Activated naive CD4-positive, alpha-beta T cell treated with anti-CD3 and anti-CD28 coated beads, Interleukin-2, amount 50 U/mL, for 72 hours (primary cell): ENCODE measurements at regions not wholly inside any gene's neighbourhood (a gene's known extent, or its start where the extent isn't known, plus 50 kb on each side); places are given as distances from the start of the nearest gene placed in this dataset.
"Not testable (repeated sequence)": the region's sequence is repeated elsewhere in the genome, so short reads cannot be mapped to it uniquely, and the experiment has no call there.

ENCODE experiments used
- ATAC-seq, 2 donors: fragments of 150-1000 bp; cut with Tn5 transposase; 2 replicates each; pipeline ENCODE4 v1.10.0; 2021; ENCODE audit warnings: mild to moderate bottlenecking in 2 of 2, moderate library complexity in 2 of 2
- DNase-seq, 2 donors: peaks; one replicate each; pipeline ENCODE4 v3.0.0; 2021 to 2022; ENCODE audit warnings: low spot score in 2 of 2
- H3K27ac Mint-ChIP-seq, 2 donors: one replicate each; pipeline ENCODE4 v1.8.0; 2022; ENCODE audit warnings: mild to moderate bottlenecking in 2 of 2, mixed read lengths in 2 of 2
- H3K36me3 Mint-ChIP-seq, 2 donors: one replicate each; pipeline ENCODE4 v1.8.0; 2022; ENCODE audit warnings: mixed read lengths in 2 of 2
- H3K9me3 Mint-ChIP-seq, 2 donors: one replicate each; pipeline ENCODE4 v1.8.0; 2022; ENCODE audit warnings: mixed read lengths in 2 of 2

DNA sequence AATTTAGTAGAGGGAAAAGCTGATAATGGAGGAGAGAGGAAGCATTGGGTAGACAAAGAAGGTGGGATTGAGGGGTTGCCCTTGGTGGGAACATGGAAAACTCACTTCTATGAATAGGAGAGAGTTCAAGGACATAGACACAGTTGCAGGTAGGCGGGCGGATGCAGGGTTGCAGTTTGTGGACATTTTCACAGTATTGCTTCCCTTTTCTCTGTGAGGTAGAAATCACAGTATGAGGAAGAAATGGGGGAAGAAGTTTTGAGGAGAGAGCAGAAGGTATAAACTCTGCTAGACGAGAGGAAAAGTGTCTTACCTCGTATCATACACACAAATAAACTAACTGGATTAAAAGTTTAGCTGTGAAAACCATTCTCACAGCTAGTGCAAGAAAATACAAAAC is 200.7 kb upstream of the ECI2 start:
- no peak for DNase-seq
- no peak for ATAC-seq
- no peak overlapping the region for H3K27ac Mint-ChIP-seq
- no peaks in the 10 kb centered on the region for H3K36me3 Mint-ChIP-seq
- H3K9me3 Mint-ChIP-seq = no peaks in the 10 kb centered on the region

DNA sequence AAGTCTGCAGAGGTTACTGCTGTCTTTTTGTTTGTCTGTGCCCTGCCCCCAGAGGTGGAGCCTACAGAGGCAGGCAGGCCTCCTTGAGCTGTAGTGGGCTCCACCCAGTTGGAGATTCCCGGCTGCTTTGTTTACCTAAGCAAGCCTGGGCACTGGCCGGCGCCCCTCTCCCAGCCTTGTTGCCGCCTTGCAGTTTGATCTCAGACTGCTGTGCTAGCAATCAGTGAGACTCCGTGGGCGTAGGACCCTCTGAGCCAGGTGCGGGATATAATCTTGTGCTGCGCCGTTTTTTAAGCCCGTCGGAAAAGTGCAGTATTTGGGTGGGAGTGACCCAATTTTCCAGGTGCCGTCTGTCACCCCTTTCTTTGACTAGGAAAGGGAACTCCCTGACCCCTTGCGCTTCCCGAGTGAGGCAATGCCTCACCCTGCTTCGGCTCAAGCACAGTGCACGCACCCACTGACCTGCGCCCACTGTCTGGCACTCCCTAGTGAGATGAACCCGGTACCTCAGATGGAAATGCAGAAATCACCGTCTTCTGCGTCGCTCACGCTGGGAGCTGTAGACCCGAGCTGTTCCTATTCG is 198.9 kb upstream of the ECI2 start:
- not testable (repeated sequence) for H3K9me3 Mint-ChIP-seq, H3K27ac Mint-ChIP-seq, ATAC-seq, DNase-seq, H3K36me3 Mint-ChIP-seq

DNA sequence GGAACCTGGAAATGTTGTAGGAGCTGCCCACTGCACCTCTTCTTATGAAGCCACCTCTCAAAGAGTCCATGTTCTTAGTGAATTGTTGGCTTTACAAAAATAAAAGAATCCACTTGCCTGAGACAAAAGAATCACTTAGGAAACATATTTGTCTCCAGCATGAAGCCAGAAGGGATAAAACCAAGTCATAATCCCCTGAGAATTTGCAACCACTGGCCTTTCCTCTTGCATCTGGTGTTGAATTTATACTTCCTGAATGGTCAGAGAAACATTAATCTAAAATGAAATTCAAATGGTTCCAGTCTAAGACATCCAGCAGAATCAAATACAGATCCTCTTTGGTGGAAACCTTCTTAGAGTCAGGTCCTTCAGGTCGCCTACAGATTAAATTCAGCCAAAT is 192.5 kb upstream of the ECI2 start:
- Mint-ChIP-seq H3K9me3 (no peaks in the 10 kb centered on the region), H3K36me3 (no peaks in the 10 kb centered on the region), H3K27ac (no peak overlapping the region)
- DNase-seq = no peak
- no peak for ATAC-seq

DNA sequence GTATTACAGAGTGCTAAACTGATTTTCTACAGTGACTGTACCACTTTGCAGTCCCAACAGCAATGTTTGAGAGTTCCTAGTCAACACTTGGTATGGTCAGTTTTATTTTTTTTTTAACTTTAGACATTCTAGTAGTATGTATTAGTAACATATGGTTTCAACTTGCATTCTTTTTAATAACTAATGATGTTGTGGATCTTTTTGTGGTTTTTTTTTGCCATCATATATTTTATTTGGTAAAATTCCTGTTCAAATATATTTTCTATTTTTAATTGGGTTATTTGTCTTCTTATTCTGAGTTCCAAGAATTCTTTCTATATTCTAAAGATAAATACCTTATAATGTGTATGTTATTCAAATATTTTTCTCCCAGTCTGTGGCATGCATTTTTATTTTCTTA is 189.4 kb upstream of the ECI2 start:
- ATAC-seq (no peak), DNase-seq (no peak)
- Mint-ChIP-seq H3K27ac (no peak overlapping the region), H3K9me3 (no peaks in the 10 kb centered on the region), H3K36me3 (no peaks in the 10 kb centered on the region)

DNA sequence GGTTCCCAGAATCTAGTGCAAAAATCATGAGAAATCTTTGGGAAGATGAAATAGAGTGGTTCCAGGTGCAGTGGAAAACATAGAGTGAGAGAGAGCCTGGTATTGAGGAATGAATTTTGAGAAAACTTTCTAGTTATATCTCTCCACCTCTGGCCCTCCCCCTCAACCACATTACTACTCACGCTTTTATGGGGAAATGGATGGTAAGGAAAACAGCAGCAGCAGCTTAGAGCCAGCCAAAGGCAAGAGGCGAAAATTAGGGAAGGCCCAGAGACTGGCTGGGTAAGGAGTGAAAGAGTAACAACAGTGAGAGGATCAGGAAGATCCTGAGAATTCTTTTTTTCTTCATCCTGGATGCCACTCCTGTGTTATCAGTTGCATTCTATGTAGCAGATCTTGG is 187.9 kb upstream of the ECI2 start:
- no peak for ATAC-seq
- no peak overlapping the region for H3K27ac Mint-ChIP-seq
- H3K9me3 Mint-ChIP-seq = no peaks in the 10 kb centered on the region
- DNase-seq = no peak
- H3K36me3 Mint-ChIP-seq = no peaks in the 10 kb centered on the region

DNA sequence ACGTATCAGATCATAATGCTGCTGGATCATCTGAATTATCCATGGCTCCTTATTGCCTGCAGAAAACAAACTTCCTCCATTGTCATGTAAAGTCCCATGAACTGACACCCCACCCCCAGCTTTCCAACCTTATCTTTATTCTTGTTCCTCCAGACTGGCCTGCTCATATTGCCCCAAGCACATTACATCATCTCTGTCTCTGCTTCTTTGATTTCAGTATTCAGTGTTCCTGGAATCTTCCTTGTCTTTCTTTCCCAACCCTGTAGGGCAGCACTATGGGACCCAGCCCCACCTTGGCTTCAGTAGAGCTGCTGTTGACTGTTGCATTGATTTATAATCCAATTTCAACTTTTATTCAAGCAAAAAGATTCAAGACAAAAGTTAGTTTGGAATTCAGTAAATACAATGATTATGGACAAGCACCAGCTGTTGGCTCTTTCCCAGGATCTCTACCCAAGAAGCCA is 187.5 kb upstream of the ECI2 start:
- ATAC-seq (no peak), DNase-seq (no peak)
- no peaks in the 10 kb centered on the region for H3K9me3 Mint-ChIP-seq
- no peak overlapping the region for H3K27ac Mint-ChIP-seq
- H3K36me3 Mint-ChIP-seq = no peaks in the 10 kb centered on the region

DNA sequence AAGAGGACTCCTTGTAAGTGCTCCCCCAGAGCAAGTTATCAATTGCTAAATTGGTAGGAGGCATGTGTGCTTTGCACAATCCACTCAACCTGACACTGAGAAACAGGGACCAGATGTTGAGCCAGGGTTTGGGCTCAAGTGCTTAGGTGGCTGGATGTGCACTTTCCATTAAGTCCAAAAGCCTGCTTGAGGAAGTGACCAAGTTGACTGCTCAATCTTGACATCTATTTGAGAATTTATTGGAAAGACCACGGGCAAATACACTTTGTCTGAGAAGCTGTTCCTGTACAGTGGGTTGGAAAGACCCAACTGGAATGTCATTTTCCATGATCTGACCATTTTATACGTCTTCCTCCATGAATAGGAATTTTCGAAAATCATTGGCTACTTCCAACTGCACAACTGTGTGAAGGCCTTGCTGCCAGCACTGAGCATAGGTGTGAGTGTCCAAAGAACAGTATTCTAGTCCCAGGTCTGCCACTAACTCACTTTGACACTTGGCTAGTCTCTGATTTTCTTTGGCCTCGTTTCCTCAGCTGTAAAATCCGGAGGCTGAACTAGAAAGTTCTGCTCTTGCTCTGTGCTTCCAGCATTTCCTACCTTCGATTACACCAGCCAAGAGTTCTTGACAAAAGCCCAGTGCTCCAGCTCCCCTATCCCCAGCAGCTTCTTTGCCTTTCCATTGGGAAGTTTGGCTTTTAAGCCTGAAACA is 186.9 kb upstream of the ECI2 start:
- H3K27ac Mint-ChIP-seq = no peak overlapping the region
- H3K9me3 Mint-ChIP-seq = no peaks in the 10 kb centered on the region
- DNase-seq = no peak
- no peaks in the 10 kb centered on the region for H3K36me3 Mint-ChIP-seq
- no peak for ATAC-seq

DNA sequence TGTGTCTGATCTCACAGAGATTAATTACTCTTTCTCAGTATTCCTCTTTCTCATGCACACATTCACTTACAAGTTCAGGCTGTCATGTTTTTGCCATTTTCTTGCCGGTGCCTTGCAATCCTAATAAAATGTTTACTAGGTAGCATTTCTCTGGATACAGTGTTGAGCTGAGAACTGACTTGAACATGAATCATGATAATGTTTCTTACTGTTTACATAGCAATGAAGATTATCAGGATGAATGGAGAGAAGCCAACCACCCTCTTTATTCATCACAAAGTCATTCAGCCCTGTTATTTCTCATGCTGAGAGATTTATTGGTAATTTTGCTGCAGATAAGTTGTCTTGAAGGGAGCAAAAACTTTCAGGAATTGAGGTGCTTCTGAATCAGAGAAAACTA is 185.5 kb upstream of the ECI2 start:
- ATAC-seq = no peak
- H3K27ac Mint-ChIP-seq = no peak overlapping the region
- DNase-seq = no peak
- no peaks in the 10 kb centered on the region for H3K9me3 Mint-ChIP-seq
- H3K36me3 Mint-ChIP-seq = no peaks in the 10 kb centered on the region

DNA sequence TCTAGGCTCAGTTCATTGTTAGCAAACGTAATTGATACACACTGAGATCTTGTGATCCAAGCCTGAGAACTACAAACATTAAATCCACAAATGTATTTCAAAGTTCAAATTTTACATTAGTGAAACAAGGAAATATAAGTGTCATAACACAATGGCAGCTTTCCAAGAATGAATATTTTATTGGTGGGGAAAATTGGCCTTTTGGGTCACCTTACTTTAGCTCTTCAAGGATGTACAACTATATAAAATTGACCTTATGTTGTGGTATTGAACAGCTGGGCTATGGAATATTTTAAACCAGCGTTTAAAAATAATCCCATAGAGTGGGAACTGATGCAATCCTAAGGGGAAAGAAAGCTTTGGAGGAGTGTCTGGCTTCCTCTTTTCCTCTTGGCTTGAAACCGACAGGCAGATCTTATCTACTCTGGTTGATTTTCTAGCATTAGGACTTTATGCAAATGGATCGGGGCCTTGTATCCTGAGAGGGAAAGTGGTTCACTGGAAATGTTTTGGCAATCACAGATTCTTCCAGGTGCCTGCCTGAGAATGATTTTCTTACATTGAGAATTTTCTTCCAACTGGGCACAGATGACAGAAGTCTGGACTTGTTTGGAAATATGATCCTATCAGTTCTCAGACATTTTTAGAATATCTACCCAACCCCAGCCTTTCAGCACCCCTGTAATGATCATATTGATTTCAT is 184.8 kb upstream of the ECI2 start:
- no peaks in the 10 kb centered on the region for H3K36me3 Mint-ChIP-seq
- ATAC-seq (no peak), DNase-seq (no peak)
- no peaks in the 10 kb centered on the region for H3K9me3 Mint-ChIP-seq
- H3K27ac Mint-ChIP-seq = no peak overlapping the region

DNA sequence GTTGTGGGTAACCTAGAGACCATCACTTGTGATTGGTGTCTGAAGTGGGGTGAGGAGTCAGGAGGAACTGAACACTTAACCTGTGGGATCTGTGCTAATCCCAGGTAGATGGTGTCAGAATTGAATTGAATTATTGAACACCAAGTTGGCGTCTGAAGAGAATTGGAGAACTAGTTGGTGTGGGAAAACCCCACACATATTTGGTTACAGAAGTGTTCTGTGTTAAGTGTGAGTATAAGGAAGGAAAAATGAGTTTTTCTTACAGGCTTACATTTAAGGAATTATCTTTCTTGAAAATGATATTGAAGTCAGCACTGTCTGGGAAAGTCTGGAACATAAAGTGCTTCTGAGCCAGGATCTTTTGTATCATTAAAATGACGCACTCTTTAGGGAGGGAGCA is 182.9 kb upstream of the ECI2 start:
- peaks cover 0 to 2% of the 10 kb centered on the region in 2 donors for H3K36me3 Mint-ChIP-seq
- ATAC-seq = no peak
- no peak overlapping the region for H3K27ac Mint-ChIP-seq
- no peak for DNase-seq
- H3K9me3 Mint-ChIP-seq = peaks cover 4 to 5% of the 10 kb centered on the region in 2 donors

DNA sequence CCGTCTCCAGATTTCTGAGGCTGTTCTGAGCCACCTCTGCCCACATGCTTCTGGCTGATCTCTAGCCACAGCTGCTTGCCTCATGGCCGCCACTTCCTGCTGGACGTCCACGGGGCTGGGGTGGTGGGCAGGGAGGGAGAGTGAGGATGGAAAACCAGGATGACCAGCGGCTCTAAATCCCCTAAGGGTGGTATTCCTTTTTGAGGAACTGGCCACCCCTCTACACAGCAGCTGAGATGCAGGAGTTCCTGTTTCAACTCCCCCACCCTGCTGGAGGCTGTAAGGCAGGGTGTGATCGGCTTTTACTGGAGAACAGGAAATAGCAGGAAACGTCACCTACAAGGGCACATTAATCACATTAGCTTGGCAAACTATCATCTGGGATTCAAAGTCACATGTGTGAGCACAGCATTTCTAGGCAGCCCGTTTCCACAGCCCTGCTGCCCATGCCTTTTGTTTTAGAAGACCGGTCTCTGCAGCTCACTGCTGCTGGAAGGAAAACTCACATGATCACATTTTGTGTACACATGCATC is 181.6 kb upstream of the ECI2 start:
- H3K36me3 Mint-ChIP-seq = peaks cover 0 to 16% of the 10 kb centered on the region in 2 donors
- DNase-seq = no peak
- ATAC-seq = no peak
- H3K9me3 Mint-ChIP-seq = peaks cover 5 to 13% of the 10 kb centered on the region in 2 donors
- H3K27ac Mint-ChIP-seq = no peak overlapping the region

DNA sequence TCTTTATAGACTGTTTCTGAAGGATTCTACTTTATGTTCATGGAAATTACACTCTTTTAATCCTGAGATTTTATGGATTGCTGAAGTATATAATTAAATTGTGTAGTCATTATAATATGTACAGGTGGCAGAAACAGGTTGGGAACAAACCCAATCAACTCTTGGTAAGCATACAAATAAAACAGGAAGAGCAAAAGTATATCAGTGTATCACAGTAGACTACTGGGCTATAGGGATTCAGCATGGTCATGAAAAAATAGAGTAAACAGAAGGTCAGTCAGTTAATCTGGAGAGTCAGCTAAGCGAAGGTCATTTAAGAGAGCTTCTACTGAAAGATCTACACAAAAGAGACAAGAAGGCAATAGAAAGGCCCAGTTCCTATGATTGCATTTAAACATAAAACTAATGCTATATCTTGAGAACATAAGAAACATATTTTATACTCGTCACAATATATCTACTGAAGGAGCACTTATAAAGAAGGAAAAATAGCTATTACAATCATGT is 178.9 kb upstream of the ECI2 start:
- Mint-ChIP-seq H3K27ac (no peak overlapping the region), H3K36me3 (peaks cover 6 to 26% of the 10 kb centered on the region in 2 donors), H3K9me3 (peaks cover 14 to 35% of the 10 kb centered on the region in 2 donors)
- no peak for DNase-seq
- no peak for ATAC-seq

DNA sequence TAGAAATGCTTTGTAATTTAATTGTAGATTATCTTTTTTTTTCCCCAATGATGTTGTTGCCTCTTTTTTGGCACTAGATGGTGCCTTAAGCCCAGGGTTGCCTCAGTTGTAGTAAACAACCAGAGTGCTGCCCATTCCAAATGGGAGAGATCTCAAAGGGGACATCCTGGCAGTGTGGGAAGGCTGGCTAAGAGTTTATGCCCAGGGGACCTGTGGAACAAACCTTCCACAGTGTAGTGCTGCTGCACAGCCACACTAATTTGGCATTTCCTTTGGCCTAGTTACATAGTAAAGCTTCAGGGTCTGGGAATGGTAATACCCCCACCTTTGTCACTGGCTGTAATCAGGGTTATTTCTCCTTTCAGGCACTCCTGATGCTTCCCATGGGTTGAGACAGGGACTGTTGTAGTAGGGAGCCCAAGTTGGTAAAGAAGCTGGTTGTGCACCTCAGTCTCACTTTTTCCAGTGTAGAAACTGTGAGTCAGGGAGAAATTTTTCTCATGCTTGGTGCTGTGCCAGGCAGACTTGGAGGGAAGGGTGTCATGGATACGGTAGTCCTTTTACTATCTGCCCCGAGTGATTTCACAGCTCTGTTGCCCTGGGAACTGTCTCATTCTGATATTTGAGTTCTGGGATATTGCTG is 177.8 kb upstream of the ECI2 start:
- Mint-ChIP-seq H3K27ac (no peak overlapping the region), H3K36me3 (peaks cover 6 to 26% of the 10 kb centered on the region in 2 donors), H3K9me3 (peaks cover 14 to 35% of the 10 kb centered on the region in 2 donors)
- DNase-seq (no peak), ATAC-seq (no peak)

DNA sequence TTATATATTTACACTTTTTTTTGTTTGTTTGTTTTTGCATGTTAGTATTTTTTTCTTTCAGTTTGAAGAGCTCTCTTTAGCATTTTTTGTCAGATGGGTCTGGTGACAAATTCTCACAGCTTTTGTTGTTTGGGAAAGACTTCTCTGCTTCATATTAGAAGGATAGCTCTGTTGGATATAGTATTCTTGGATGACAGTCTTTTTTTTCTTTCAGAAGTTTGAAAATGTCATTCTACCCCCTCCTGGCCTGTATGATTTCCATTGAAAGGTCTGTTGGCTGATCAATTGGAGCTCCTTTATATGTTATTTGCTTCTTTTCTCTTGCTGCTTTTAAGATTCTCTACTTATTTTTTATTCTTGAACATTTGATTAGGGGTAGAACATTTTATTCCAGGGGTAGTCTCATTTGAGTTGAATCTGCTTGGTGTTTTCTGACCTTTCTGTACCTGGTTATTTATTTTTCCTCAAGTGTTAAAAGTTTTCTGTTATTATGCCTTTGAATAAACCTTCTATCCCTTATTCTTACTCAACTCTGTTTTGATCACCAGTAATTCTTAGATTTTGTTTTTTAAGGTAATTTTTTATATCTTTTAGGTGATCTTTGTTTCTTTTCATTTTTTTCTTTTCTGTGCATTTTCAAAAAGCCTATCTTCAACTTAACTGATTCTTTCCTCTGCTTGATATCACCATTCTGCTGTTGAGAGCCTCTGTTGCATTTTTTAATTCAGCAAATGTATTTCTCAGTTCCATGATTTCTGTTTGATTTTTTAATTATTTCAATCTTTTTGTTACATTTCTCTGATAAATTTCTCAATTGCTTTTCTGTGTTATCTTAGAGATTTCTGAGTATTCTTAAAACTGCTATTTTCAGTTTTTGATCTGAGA is 176.8 kb upstream of the ECI2 start:
- DNase-seq (no peak), ATAC-seq (no peak)
- peaks cover 14 to 35% of the 10 kb centered on the region in 2 donors for H3K9me3 Mint-ChIP-seq
- H3K36me3 Mint-ChIP-seq = peaks cover 6 to 26% of the 10 kb centered on the region in 2 donors
- no peak overlapping the region for H3K27ac Mint-ChIP-seq

DNA sequence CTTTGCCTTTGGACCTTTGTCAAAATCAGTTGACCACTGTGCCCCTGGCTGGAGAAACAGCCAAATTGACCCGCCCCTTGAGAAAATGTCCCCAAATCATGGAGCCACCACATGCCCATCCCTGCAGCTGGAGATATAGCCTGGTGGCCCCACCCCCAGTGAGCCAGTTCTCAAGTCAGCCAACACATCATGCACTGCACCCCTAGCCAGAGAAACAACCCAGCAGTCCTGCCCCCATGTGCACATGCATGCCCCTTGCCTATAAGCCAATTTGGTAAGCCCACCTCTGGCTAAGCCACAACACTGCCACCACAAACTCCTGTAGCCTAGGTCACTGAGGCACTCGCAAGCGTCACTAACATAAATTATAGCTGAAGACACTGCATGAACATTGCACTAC is 174.2 kb upstream of the ECI2 start:
- Mint-ChIP-seq H3K36me3 (peaks cover 6 to 26% of the 10 kb centered on the region in 2 donors), H3K27ac (no peak overlapping the region), H3K9me3 (peaks cover 14 to 35% of the 10 kb centered on the region in 2 donors)
- DNase-seq (no peak), ATAC-seq (no peak)

DNA sequence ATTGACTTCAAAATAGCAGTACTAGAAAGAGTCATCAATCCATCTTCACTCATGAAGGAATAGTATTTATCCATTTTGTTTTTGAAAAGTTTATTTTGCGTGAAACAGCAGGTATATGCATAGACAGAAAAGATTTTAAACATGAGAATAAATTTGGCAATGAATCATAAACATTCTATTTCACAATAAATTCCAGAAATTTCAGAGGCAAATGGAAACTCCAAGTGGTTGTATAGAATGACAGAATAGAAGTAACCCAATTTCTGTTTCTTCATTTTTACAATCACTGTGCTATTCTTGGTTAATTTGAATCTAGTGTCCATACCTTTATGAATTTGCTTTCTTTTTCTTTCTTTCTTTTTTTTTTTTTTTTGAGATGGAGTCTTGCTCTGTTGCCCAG is 173.0 kb upstream of the ECI2 start:
- no peak overlapping the region for H3K27ac Mint-ChIP-seq
- DNase-seq (no peak), ATAC-seq (no peak)
- peaks cover 10 to 31% of the 10 kb centered on the region in 2 donors for H3K9me3 Mint-ChIP-seq
- H3K36me3 Mint-ChIP-seq = peaks cover 6 to 24% of the 10 kb centered on the region in 2 donors
